ENCODE measurements at regions not wholly inside any gene's neighbourhood (a gene's known extent, or its start where the extent isn't known, plus 50 kb on each side); places are given as distances from the start of the nearest gene placed in this dataset.

DNA sequence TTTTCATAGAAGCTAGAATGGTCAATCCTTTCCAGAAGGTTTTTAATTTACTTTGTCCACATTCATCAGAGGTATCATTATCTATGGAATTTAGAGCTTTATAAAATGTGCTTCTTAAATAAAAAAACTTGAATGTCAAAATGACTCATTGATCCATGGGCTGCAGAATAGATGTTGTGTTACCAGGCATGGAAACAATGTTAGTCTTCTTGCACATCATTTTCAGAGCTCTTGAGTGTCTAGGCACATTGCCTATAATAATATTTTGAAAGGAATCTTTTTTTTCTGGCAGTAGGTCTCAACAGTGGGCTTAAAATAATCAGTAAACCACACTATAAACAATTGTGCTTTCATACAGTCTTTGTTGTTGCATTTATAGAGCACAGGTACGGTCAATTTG lies 200.3 kb downstream of the FAT4 start (continued):
- TF ChIP-seq RXRA (IDR thresholded peaks at IDR 0.05) (no peak), JUND (IDR thresholded peaks at IDR 0.05) (no peak), RAD21 (IDR thresholded peaks at IDR 0.05) (no peak)
- TF ChIP-seq, protein P1, sequence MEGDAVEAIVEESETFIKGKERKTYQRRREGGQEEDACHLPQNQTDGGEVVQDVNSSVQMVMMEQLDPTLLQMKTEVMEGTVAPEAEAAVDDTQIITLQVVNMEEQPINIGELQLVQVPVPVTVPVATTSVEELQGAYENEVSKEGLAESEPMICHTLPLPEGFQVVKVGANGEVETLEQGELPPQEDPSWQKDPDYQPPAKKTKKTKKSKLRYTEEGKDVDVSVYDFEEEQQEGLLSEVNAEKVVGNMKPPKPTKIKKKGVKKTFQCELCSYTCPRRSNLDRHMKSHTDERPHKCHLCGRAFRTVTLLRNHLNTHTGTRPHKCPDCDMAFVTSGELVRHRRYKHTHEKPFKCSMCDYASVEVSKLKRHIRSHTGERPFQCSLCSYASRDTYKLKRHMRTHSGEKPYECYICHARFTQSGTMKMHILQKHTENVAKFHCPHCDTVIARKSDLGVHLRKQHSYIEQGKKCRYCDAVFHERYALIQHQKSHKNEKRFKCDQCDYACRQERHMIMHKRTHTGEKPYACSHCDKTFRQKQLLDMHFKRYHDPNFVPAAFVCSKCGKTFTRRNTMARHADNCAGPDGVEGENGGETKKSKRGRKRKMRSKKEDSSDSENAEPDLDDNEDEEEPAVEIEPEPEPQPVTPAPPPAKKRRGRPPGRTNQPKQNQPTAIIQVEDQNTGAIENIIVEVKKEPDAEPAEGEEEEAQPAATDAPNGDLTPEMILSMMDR (IDR thresholded peaks at IDR 0.05; ENCODE audit: low read depth, low read length, missing input control) = no peak

DNA sequence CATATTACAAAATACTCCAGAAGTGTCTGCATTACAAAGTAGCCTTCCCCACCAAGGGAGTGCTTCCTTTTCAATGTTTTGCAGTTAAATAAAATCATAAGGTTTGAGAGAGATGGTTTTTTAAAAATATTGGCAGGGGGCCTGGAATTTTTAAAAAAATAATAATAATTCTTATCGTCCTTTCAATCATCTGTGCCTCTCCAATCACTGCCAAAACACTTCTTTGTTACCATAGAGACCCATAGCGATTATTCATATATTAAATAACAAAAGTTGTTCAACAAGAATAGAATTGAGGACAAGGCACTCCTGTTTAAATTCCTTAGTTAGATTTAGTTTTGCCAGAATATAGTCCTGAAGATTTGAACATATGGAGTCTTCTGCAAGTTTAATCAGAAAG lies 203.1 kb downstream of the FAT4 start:
- H3K4me3 ChIP-seq (ENCODE audit: low read depth in 1 of 3, low read length in 3 of 3) = no peak overlapping the region
- H3K27me3 ChIP-seq (ENCODE audit: control insufficient read depth in 4 of 4, insufficient read depth in 4 of 4, low read length in 3 of 4) = no peaks in the 10 kb centered on the region
- DNase-seq (ENCODE audit: low spot score) = no peak
- no peaks in the 10 kb centered on the region for H3K9me3 ChIP-seq (ENCODE audit: control insufficient read depth in 4 of 4, low read length in 3 of 4)
- H3K4me1 ChIP-seq (ENCODE audit: control insufficient read depth in 4 of 4, insufficient read depth in 4 of 4, low read length in 3 of 4) = no peaks in the 10 kb centered on the region
- no peak overlapping the region for H3K9ac ChIP-seq (ENCODE audit: low read depth in 1 of 2, low read length in 2 of 2)
- no peak overlapping the region for H3K27ac ChIP-seq (ENCODE audit: low read depth in 1 of 2, low read length in 2 of 2)
- WGBS = 82% methylated on average over 2 of the region's 2 CpGs
- H3K36me3 ChIP-seq (ENCODE audit: control insufficient read depth in 4 of 4, insufficient read depth in 3 of 4, low read depth in 1 of 4, low read length in 3 of 4) = no peaks in the 10 kb centered on the region
- TF ChIP-seq JUND (IDR thresholded peaks at IDR 0.05) = no peak
- TF ChIP-seq, protein P2, sequence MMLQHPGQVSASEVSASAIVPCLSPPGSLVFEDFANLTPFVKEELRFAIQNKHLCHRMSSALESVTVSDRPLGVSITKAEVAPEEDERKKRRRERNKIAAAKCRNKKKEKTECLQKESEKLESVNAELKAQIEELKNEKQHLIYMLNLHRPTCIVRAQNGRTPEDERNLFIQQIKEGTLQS (IDR thresholded peaks at IDR 0.05) = no peak
- no peak for TF ChIP-seq YY1 (IDR thresholded peaks at IDR 0.05)
- TF ChIP-seq GABPA (IDR thresholded peaks at IDR 0.05 in 1 of 2, conservative IDR thresholded peaks at IDR 0.05 in 1 of 2) = no peak
- TF ChIP-seq, protein P3, sequence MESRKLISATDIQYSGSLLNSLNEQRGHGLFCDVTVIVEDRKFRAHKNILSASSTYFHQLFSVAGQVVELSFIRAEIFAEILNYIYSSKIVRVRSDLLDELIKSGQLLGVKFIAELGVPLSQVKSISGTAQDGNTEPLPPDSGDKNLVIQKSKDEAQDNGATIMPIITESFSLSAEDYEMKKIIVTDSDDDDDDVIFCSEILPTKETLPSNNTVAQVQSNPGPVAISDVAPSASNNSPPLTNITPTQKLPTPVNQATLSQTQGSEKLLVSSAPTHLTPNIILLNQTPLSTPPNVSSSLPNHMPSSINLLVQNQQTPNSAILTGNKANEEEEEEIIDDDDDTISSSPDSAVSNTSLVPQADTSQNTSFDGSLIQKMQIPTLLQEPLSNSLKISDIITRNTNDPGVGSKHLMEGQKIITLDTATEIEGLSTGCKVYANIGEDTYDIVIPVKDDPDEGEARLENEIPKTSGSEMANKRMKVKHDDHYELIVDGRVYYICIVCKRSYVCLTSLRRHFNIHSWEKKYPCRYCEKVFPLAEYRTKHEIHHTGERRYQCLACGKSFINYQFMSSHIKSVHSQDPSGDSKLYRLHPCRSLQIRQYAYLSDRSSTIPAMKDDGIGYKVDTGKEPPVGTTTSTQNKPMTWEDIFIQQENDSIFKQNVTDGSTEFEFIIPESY (IDR thresholded peaks at IDR 0.05) = no peak
- TF ChIP-seq HNF4G (IDR thresholded peaks at IDR 0.05) = no peak
- TF ChIP-seq, protein P4, sequence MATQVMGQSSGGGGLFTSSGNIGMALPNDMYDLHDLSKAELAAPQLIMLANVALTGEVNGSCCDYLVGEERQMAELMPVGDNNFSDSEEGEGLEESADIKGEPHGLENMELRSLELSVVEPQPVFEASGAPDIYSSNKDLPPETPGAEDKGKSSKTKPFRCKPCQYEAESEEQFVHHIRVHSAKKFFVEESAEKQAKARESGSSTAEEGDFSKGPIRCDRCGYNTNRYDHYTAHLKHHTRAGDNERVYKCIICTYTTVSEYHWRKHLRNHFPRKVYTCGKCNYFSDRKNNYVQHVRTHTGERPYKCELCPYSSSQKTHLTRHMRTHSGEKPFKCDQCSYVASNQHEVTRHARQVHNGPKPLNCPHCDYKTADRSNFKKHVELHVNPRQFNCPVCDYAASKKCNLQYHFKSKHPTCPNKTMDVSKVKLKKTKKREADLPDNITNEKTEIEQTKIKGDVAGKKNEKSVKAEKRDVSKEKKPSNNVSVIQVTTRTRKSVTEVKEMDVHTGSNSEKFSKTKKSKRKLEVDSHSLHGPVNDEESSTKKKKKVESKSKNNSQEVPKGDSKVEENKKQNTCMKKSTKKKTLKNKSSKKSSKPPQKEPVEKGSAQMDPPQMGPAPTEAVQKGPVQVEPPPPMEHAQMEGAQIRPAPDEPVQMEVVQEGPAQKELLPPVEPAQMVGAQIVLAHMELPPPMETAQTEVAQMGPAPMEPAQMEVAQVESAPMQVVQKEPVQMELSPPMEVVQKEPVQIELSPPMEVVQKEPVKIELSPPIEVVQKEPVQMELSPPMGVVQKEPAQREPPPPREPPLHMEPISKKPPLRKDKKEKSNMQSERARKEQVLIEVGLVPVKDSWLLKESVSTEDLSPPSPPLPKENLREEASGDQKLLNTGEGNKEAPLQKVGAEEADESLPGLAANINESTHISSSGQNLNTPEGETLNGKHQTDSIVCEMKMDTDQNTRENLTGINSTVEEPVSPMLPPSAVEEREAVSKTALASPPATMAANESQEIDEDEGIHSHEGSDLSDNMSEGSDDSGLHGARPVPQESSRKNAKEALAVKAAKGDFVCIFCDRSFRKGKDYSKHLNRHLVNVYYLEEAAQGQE (IDR thresholded peaks at IDR 0.05) = no peak
- TF ChIP-seq HNF4A (conservative IDR thresholded peaks at IDR 0.05) = no peak
- no peak for TF ChIP-seq NR2F2 (IDR thresholded peaks at IDR 0.05)
- no peak for TF ChIP-seq EGR1 (IDR thresholded peaks at IDR 0.05; ENCODE audit: low read depth in 2 of 2)

DNA sequence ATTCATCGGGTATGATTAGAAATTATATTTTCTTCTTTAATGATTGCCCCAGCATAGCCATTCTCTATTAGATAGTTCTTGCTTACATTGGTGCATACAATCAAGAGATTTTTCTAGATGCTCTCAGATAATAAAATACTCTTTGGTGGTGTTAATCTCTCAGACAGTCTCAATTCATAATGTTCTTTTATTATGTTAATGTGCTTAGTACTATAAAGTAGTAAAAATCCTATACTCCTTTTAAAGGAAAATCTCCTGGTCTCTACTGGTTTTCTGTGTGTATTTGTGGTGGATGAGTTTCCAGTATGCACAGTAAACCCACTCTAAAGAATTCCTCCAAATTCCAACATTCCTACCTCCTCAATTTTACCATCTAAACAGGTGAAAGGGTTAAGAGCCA lies 203.5 kb downstream of the FAT4 start:
- Histone ChIP-seq H3K27ac (ENCODE audit: low read depth in 1 of 2, low read length in 2 of 2) (no peak overlapping the region), H3K4me1 (ENCODE audit: control insufficient read depth in 4 of 4, insufficient read depth in 4 of 4, low read length in 3 of 4) (no peaks in the 10 kb centered on the region), H3K9me3 (ENCODE audit: control insufficient read depth in 4 of 4, low read length in 3 of 4) (no peaks in the 10 kb centered on the region), H3K4me3 (ENCODE audit: low read depth in 1 of 3, low read length in 3 of 3) (no peak overlapping the region), H3K36me3 (ENCODE audit: control insufficient read depth in 4 of 4, insufficient read depth in 3 of 4, low read depth in 1 of 4, low read length in 3 of 4) (no peaks in the 10 kb centered on the region), H3K9ac (ENCODE audit: low read depth in 1 of 2, low read length in 2 of 2) (no peak overlapping the region), H3K27me3 (ENCODE audit: control insufficient read depth in 4 of 4, insufficient read depth in 4 of 4, low read length in 3 of 4) (no peaks in the 10 kb centered on the region)
- DNase-seq (ENCODE audit: low spot score) = no peak
- 90% methylated on average over 1 of the region's 1 CpG for WGBS
- TF ChIP-seq GABPA (IDR thresholded peaks at IDR 0.05 in 1 of 2, conservative IDR thresholded peaks at IDR 0.05 in 1 of 2) (no peak), YY1 (IDR thresholded peaks at IDR 0.05) (no peak), RXRA (IDR thresholded peaks at IDR 0.05) (no peak), FOXA2 (IDR thresholded peaks at IDR 0.05) (no peak), TAF1 (conservative IDR thresholded peaks at IDR 0.05) (no peak), HNF4A (conservative IDR thresholded peaks at IDR 0.05) (no peak), RAD21 (IDR thresholded peaks at IDR 0.05) (no peak)
- TF ChIP-seq, protein P1 (IDR thresholded peaks at IDR 0.05; ENCODE audit: low read depth, low read length, missing input control) = no peak
- TF ChIP-seq, protein P3 (IDR thresholded peaks at IDR 0.05) = no peak
- TF ChIP-seq, protein P2 (IDR thresholded peaks at IDR 0.05) = no peak
